CD4-positive, alpha-beta T cell (primary cell): ENCODE measurements at regions not wholly inside any gene's neighbourhood (a gene's known extent, or its start where the extent isn't known, plus 50 kb on each side); places are given as distances from the start of the nearest gene placed in this dataset.

ENCODE experiments used
- ATAC-seq: fragments of 200-7000 bp; cut with Tn5 transposase; one replicate; pipeline ENCODE4 v1.10.0; 2022; ENCODE audit warnings: mild to moderate bottlenecking; ENCODE audit not compliant: poor library complexity
- CTCF ChIA-PET: fragments of 350-600 bp; sonication (Branson Sonifier 250); formaldehyde crosslinking; loops from one replicate; lab custom pipeline; 2021; ENCODE audit warnings: antibody characterized with exemption, inconsistent platforms; lab: Charles Lee
- POLR2A ChIA-PET: fragments of 350-600 bp; sonication (Branson Sonifier 250); formaldehyde crosslinking; loops from one replicate; lab custom pipeline; 2021; ENCODE audit warnings: antibody characterized with exemption, inconsistent platforms; lab: Charles Lee
- DNase-seq, 14 experiments: peaks; one replicate each; pipeline ENCODE4 v3.0.0-alpha.2; 2013 to 2020; ENCODE audit warnings: mixed read lengths in 2 of 14
- H3K27ac ChIP-seq, 2 donors: one replicate each; pipeline versions ENCODE4 v1.5.1 to v1.7.0; 2013; ENCODE audit warnings: low read length in 2 of 2, low read depth in 1 of 2, mild to moderate bottlenecking in 1 of 2
- H3K27me3 ChIP-seq, 2 experiments: 1 replicate in 1 of 2; 2 replicates in 1 of 2; pipeline versions ENCODE4 v1.6.1 to v1.7.0; 2013; ENCODE audit warnings: low read length in 2 of 2, control low read depth in 1 of 2, mild to moderate bottlenecking in 1 of 2, moderate library complexity in 1 of 2; ENCODE audit not compliant: insufficient read depth in 2 of 2, control insufficient read depth in 1 of 2
- H3K36me3 ChIP-seq: one replicate; pipeline ENCODE4 v1.6.1; 2013; ENCODE audit warnings: low read length, control low read depth; ENCODE audit not compliant: insufficient read depth
- H3K4me1 ChIP-seq: one replicate; pipeline ENCODE4 v1.6.1; 2013; ENCODE audit warnings: low read length, control low read depth; ENCODE audit not compliant: insufficient read depth
- H3K4me3 ChIP-seq: one replicate; pipeline ENCODE4 v1.5.1; 2013; ENCODE audit warnings: mild to moderate bottlenecking, low read length, moderate library complexity
- H3K9me3 ChIP-seq, 2 experiments: 1 replicate in 1 of 2; 2 replicates in 1 of 2; pipeline versions ENCODE4 v1.6.1 to v1.7.0; 2013; ENCODE audit warnings: low read length in 2 of 2, mild to moderate bottlenecking in 2 of 2, control low read depth in 1 of 2, moderate library complexity in 1 of 2; ENCODE audit not compliant: control insufficient read depth in 1 of 2, insufficient read depth in 1 of 2
- H3K27ac Mint-ChIP-seq: one replicate; pipeline ENCODE4 v1.8.0; 2020; ENCODE audit warnings: mixed read lengths
- H3K27me3 Mint-ChIP-seq: one replicate; pipeline ENCODE4 v1.8.0; 2021; ENCODE audit warnings: mixed read lengths
- H3K36me3 Mint-ChIP-seq: one replicate; pipeline ENCODE4 v1.8.0; 2021; ENCODE audit warnings: low read depth, mixed read lengths
- H3K4me1 Mint-ChIP-seq: one replicate; pipeline ENCODE4 v1.8.0; 2021; ENCODE audit warnings: low read depth, mixed read lengths
- H3K4me3 Mint-ChIP-seq: one replicate; pipeline ENCODE4 v1.8.0; 2020; ENCODE audit warnings: mild to moderate bottlenecking, mixed read lengths
- H3K9me3 Mint-ChIP-seq: one replicate; pipeline ENCODE4 v1.8.0; 2020; ENCODE audit warnings: mixed read lengths
- intact Hi-C, 2 experiments: fragments of 100-400 bp; cut with DNase I in 1 of 2; cut with micrococcal nuclease in 1 of 2; formaldehyde crosslinking; loops; one replicate each; pipeline versions ENCODE4 v1.15.1 to v1.9.0; 2023 to 2025; cut with DNase I, micrococcal nuclease
- TF ChIP-seq, protein P1 (sequence below): fragments of 200-600 bp; IDR thresholded peaks from one replicate; pipeline ENCODE4 v1.8.0; 2022; ENCODE audit warnings: antibody characterized with exemption, mild to moderate bottlenecking

DNA sequence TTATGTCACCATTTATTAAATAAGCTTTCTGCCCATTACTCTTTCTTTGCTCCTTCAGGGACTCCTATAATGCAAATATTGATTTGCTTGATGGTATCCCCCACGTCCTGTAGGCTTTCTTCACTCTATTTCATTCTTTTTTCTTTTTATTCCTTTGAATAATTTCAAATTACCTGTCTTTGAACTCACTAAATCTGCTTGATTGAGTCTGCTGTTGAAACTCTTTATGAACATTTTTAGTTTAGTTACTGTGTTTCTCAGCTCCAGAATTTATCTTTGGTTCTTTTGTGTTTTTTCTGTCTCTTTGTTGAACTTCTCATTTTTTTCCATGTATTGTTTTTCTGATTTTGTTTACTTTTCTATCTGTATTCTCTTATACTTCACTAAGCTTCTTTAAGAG lies 254.4 kb upstream of the CCL2 start:
- Histone ChIP-seq H3K4me3 (no peak overlapping the region), H3K9me3 (peaks cover 9 to 11% of the 10 kb centered on the region in 2 experiments), H3K4me1 (no peaks in the 10 kb centered on the region), H3K27ac (no peak overlapping the region), H3K36me3 (no peaks in the 10 kb centered on the region), H3K27me3 (no peaks in the 10 kb centered on the region)
- H3K9me3 Mint-ChIP-seq, result peaks cover 20% of the 10 kb centered on the region
- no peak overlapping the region for H3K27ac Mint-ChIP-seq
- ChIA-PET POLR2A (no interaction called here), CTCF (interaction anchor here (0.6 kb wide), 1 partner anchor 15 kb away, joined by 3 read pairs; no protein-coding TSS in a partner anchor)
- no peak overlapping the region for H3K4me3 Mint-ChIP-seq
- intact Hi-C loops, result no loop called here
- TF ChIP-seq, protein P1, sequence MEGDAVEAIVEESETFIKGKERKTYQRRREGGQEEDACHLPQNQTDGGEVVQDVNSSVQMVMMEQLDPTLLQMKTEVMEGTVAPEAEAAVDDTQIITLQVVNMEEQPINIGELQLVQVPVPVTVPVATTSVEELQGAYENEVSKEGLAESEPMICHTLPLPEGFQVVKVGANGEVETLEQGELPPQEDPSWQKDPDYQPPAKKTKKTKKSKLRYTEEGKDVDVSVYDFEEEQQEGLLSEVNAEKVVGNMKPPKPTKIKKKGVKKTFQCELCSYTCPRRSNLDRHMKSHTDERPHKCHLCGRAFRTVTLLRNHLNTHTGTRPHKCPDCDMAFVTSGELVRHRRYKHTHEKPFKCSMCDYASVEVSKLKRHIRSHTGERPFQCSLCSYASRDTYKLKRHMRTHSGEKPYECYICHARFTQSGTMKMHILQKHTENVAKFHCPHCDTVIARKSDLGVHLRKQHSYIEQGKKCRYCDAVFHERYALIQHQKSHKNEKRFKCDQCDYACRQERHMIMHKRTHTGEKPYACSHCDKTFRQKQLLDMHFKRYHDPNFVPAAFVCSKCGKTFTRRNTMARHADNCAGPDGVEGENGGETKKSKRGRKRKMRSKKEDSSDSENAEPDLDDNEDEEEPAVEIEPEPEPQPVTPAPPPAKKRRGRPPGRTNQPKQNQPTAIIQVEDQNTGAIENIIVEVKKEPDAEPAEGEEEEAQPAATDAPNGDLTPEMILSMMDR, result no peak
- H3K4me1 Mint-ChIP-seq, result no peaks in the 10 kb centered on the region
- H3K27me3 Mint-ChIP-seq, result peaks cover 25% of the 10 kb centered on the region
- ATAC-seq (no peak), DNase-seq (no peak)
- H3K36me3 Mint-ChIP-seq, result no peaks in the 10 kb centered on the region

DNA sequence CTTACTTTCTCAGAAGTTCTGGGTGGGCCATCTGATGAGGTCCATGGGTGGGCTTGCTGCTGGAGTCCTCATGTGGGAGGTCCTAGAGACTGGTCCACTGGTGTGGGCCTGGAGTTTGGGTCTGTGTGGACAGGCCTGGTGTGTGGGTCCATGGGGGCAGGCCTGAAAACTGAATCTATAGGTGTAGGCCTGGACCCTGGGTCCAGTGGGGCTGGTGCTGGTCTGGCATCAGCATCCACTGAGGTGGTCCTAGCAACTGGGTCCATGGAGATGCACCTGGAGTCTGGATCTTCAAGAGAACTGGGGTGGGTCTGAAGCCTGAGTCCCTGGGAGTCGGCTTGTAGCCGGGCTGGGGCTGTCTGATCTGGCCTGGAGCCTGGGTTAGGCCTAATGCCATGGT lies 253.8 kb upstream of the CCL2 start:
- Mint-ChIP-seq H3K4me3 (no peak overlapping the region), H3K4me1 (no peaks in the 10 kb centered on the region), H3K36me3 (no peaks in the 10 kb centered on the region), H3K9me3 (peaks cover 18% of the 10 kb centered on the region), H3K27ac (no peak overlapping the region), H3K27me3 (peaks cover 31% of the 10 kb centered on the region)
- ChIA-PET CTCF (no interaction called here), POLR2A (no interaction called here)
- Histone ChIP-seq H3K4me3 (no peak overlapping the region), H3K4me1 (no peaks in the 10 kb centered on the region), H3K27me3 (no peaks in the 10 kb centered on the region), H3K36me3 (no peaks in the 10 kb centered on the region), H3K9me3 (peaks cover 9 to 11% of the 10 kb centered on the region in 2 experiments), H3K27ac (no peak overlapping the region)
- ATAC-seq (no peak), DNase-seq (no peak)
- intact Hi-C loops, result no loop called here
- TF ChIP-seq, protein P1, result no peak

DNA sequence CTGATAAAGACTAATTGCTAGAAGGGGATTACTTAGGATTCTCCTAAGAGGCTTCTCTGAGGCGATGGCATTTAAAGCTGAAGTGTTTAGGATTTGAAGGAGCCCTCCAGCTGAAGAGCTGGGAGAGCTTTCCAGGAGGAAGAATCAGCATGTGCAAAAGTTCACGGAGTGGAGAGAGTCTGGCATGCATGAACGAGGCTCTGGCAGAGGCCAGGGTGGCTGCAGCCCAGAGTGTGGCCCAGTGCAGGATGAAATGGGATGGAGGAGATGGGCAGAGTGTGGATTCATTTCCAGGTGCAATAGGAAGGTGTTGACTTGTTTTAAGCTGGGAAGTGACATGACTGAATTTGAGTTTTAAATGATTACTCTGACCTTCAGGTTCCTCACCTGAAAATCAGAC lies 249.0 kb upstream of the CCL2 start:
- Mint-ChIP-seq H3K36me3 (no peaks in the 10 kb centered on the region), H3K4me1 (no peaks in the 10 kb centered on the region), H3K4me3 (no peak overlapping the region), H3K27me3 (peaks cover 41% of the 10 kb centered on the region), H3K9me3 (peaks cover 6% of the 10 kb centered on the region), H3K27ac (no peak overlapping the region)
- peaks cover under 1 to 5% of the 10 kb centered on the region in 2 experiments for H3K9me3 ChIP-seq
- ChIA-PET POLR2A (no interaction called here), CTCF (interaction anchor here (0.6 kb wide), 1 partner anchor 17 kb away, joined by 3 read pairs; no protein-coding TSS in a partner anchor)
- TF ChIP-seq, protein P1, result no peak
- DNase-seq (no peak), ATAC-seq (no peak)
- no peak overlapping the region for H3K27ac ChIP-seq
- H3K27me3 ChIP-seq, result peaks cover 0 to 5% of the 10 kb centered on the region in 2 experiments
- no peaks in the 10 kb centered on the region for H3K36me3 ChIP-seq
- no peak overlapping the region for H3K4me3 ChIP-seq
- H3K4me1 ChIP-seq, result no peaks in the 10 kb centered on the region
- intact Hi-C loops, result no loop called here
